Esophagus squamous epithelium (tissue), 4 donors: ENCODE measurements at regions not wholly inside any gene's neighbourhood (a gene's known extent, or its start where the extent isn't known, plus 50 kb on each side); places are given as distances from the start of the nearest gene placed in this dataset.

Experiments used
- CTCF ChIP-seq, 6 experiments: fragments of 450-650 bp in 4 of 6; fragments of 200-600 bp in 2 of 6; sonication (generic) in 2 of 6; IDR thresholded peaks; one replicate each; pipeline ENCODE4 v1.5.1; 2016 to 2019; ENCODE audit warnings: antibody characterized with exemption in 6 of 6, mild to moderate bottlenecking in 4 of 6, moderate library complexity in 4 of 6
- POLR2A ChIP-seq, 4 donors: fragments of 450-650 bp; IDR thresholded peaks; one replicate each; pipeline ENCODE4 v1.6.1; 2017; ENCODE audit warnings: antibody characterized with exemption in 4 of 4, mild to moderate bottlenecking in 4 of 4, moderate library complexity in 3 of 4

GRCh38 chr14:80427101-80427500 lies 215.8 kb upstream of the DIO2 start:
- no peak for TF ChIP-seq CTCF (IDR thresholded peaks at IDR 0.05)
- TF ChIP-seq POLR2A (IDR thresholded peaks at IDR 0.05): no peak
